ENCODE measurements at regions not wholly inside any gene's neighbourhood (a gene's known extent, or its start where the extent isn't known, plus 50 kb on each side); places are given as distances from the start of the nearest gene placed in this dataset.

DNA sequence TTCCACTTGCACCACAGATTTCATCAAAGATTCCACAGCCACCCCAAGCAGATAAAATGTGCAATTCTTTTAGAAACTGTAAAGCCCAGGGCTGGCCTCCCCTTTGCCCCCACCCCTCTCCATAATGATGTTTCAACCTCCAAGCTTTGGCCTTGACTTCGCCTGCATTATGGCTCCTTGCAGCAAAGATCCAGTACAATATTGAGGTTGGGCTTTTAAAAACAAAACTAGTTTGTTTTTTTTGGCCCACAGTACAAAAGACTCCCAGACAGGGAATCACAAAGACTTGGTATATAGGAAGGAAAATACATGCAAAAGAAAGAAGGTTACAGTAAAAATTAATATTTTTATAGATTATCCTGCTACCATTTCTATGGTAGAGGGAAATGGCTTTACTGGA is 356.5 kb upstream of the PTBP2 start:
- Histone ChIP-seq H3K79me2 (ENCODE audit: insufficient read depth, low read length) (no peaks in the 10 kb centered on the region), H3K4me2 (ENCODE audit: low read depth, low read length) (no peak overlapping the region), H4K20me1 (ENCODE audit: insufficient read depth, low read length) (no peaks in the 10 kb centered on the region), H3K36me3 (replicated peaks in 1 of 2; ENCODE audit: control insufficient read depth in 1 of 2, insufficient read depth in 2 of 2, low read length in 2 of 2) (no peaks in the 10 kb centered on the region), H3K4me3 (replicated peaks in 1 of 3; ENCODE audit: insufficient read depth in 1 of 3, low read depth in 2 of 3, low read length in 3 of 3) (no peak overlapping the region), H3K9ac (ENCODE audit: insufficient read depth, low read depth, low read length) (no peak overlapping the region), H3K27ac (ENCODE audit: extremely low read length, insufficient read depth, low read length) (no peak overlapping the region), H3K4me1 (ENCODE audit: insufficient read depth, low read length) (no peaks in the 10 kb centered on the region), H3K27me3 (ENCODE audit: control insufficient read depth in 1 of 2, insufficient read depth in 2 of 2, low read length in 2 of 2) (no peaks in the 10 kb centered on the region), H2AFZ (ENCODE audit: low read length) (no peak overlapping the region), H3K9me3 (ENCODE audit: low read length) (no peaks in the 10 kb centered on the region)
- intact Hi-C loops (cut with micrococcal nuclease; ENCODE audit: unreplicated experiment), result no loop called here
- WGBS (ENCODE audit: low lambda C conversion rate), result 6% methylated on average over 1 of the region's 1 CpG
- no peak for DNase-seq (ENCODE audit: low spot score)
- no peak for TF ChIP-seq ZIK1 (CRISPR knock-in tag; IDR thresholded peaks at IDR 0.05; ENCODE audit: borderline replicate concordance, low read depth)
- TF ChIP-seq ZNF143 (CRISPR knock-in tag; IDR thresholded peaks at IDR 0.05), result no peak
- TF ChIP-seq FOXJ3 (CRISPR knock-in tag; IDR thresholded peaks at IDR 0.05; ENCODE audit: borderline replicate concordance), result no peak
- POLR2A ChIA-PET, result no interaction called here
- no peak for FAIRE-seq
- in situ Hi-C loops (cut with HindIII; ENCODE audit: extremely low pct_ligation_motif_present, low pct_unique_long_range_greater_than_20kb), result no loop called here
- CTCF ChIA-PET (ENCODE audit: low intra/inter-chr PET ratio, low total read pairs), result no interaction called here
- ATAC-seq, result no peak
- BruUV-seq (replicated peaks), result no TSS peak

DNA sequence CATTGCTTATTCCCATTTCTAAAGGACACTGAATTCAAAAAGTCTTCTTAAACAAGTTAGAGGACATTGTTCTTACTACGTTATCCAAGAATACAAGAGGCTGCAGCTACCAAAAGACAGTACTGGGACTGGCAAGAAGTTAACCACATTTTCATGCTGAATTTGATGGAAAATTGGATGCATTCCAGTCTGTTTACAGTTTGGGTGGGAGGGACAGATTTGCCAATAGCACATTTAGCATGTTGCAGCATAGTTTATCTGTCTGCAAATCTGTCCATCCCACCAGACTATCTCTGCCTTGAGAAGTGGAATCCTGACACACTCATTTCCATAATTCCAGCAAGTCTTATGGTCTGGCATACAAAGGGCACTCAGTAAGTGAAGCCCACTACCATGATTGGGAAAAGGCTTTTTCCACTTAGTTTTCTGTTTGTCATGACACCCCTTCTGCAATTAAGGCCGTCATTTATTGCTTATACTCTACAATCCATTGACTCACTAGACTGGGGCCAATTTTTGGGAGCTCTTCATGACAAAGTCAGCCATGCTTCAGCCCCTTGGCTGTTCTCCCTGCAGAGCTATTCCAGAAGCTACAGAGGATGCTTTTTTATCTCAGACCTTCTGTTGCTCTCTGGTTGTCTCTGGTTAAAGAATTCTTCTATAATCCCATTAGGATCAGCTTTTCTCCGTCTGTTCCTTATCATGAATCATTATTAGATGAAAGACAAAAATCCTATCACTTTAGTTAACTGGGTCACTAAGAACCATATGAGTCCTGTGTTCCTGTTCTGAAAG is 355.8 kb upstream of the PTBP2 start:
- FAIRE-seq (no peak), DNase-seq (ENCODE audit: low spot score) (no peak), ATAC-seq (no peak)
- Histone ChIP-seq H3K9me3 (ENCODE audit: low read length) (no peaks in the 10 kb centered on the region), H3K4me3 (replicated peaks in 1 of 3; ENCODE audit: insufficient read depth in 1 of 3, low read depth in 2 of 3, low read length in 3 of 3) (no peak overlapping the region), H3K27ac (ENCODE audit: extremely low read length, insufficient read depth, low read length) (no peak overlapping the region), H4K20me1 (ENCODE audit: insufficient read depth, low read length) (no peaks in the 10 kb centered on the region), H3K27me3 (ENCODE audit: control insufficient read depth in 1 of 2, insufficient read depth in 2 of 2, low read length in 2 of 2) (no peaks in the 10 kb centered on the region), H3K4me1 (ENCODE audit: insufficient read depth, low read length) (no peaks in the 10 kb centered on the region), H3K9ac (ENCODE audit: insufficient read depth, low read depth, low read length) (no peak overlapping the region), H3K79me2 (ENCODE audit: insufficient read depth, low read length) (no peaks in the 10 kb centered on the region), H3K36me3 (replicated peaks in 1 of 2; ENCODE audit: control insufficient read depth in 1 of 2, insufficient read depth in 2 of 2, low read length in 2 of 2) (no peaks in the 10 kb centered on the region), H3K4me2 (ENCODE audit: low read depth, low read length) (no peak overlapping the region), H2AFZ (ENCODE audit: low read length) (no peak overlapping the region)
- ChIA-PET CTCF (ENCODE audit: low intra/inter-chr PET ratio, low total read pairs) (no interaction called here), POLR2A (no interaction called here)
- intact Hi-C loops (cut with micrococcal nuclease; ENCODE audit: unreplicated experiment) (no loop called here), in situ Hi-C loops (cut with HindIII; ENCODE audit: extremely low pct_ligation_motif_present, low pct_unique_long_range_greater_than_20kb) (no loop called here)
- WGBS (ENCODE audit: low lambda C conversion rate), result 2% methylated on average over 3 of the region's 3 CpGs
- no TSS peak for BruUV-seq (replicated peaks)
- TF ChIP-seq, protein P1, sequence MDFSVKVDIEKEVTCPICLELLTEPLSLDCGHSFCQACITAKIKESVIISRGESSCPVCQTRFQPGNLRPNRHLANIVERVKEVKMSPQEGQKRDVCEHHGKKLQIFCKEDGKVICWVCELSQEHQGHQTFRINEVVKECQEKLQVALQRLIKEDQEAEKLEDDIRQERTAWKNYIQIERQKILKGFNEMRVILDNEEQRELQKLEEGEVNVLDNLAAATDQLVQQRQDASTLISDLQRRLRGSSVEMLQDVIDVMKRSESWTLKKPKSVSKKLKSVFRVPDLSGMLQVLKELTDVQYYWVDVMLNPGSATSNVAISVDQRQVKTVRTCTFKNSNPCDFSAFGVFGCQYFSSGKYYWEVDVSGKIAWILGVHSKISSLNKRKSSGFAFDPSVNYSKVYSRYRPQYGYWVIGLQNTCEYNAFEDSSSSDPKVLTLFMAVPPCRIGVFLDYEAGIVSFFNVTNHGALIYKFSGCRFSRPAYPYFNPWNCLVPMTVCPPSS (IDR thresholded peaks at IDR 0.05), result no peak
- TF ChIP-seq, protein P2, sequence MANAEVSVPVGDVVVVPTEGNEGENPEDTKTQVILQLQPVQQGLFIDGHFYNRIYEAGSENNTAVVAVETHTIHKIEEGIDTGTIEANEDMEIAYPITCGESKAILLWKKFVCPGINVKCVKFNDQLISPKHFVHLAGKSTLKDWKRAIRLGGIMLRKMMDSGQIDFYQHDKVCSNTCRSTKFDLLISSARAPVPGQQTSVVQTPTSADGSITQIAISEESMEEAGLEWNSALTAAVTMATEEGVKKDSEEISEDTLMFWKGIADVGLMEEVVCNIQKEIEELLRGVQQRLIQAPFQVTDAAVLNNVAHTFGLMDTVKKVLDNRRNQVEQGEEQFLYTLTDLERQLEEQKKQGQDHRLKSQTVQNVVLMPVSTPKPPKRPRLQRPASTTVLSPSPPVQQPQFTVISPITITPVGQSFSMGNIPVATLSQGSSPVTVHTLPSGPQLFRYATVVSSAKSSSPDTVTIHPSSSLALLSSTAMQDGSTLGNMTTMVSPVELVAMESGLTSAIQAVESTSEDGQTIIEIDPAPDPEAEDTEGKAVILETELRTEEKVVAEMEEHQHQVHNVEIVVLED (CRISPR knock-in tag; IDR thresholded peaks at IDR 0.05; ENCODE audit: borderline replicate concordance), result no peak
- no peak for TF ChIP-seq ZNF282 (IDR thresholded peaks at IDR 0.05; ENCODE audit: partially characterized antibody)
- TF ChIP-seq HIVEP1 (CRISPR knock-in tag; IDR thresholded peaks at IDR 0.05), result no peak
- TF ChIP-seq IRF2 (CRISPR knock-in tag; IDR thresholded peaks at IDR 0.05), result no peak
- no peak for TF ChIP-seq CAMTA2 (CRISPR knock-in tag; IDR thresholded peaks at IDR 0.05; ENCODE audit: borderline replicate concordance)
- no peak for TF ChIP-seq ZNF484 (CRISPR knock-in tag; IDR thresholded peaks at IDR 0.05; ENCODE audit: borderline replicate concordance, low read depth)
- TF ChIP-seq ARID2 (CRISPR knock-in tag; IDR thresholded peaks at IDR 0.05; ENCODE audit: borderline replicate concordance), result no peak
- TF ChIP-seq, protein P3, sequence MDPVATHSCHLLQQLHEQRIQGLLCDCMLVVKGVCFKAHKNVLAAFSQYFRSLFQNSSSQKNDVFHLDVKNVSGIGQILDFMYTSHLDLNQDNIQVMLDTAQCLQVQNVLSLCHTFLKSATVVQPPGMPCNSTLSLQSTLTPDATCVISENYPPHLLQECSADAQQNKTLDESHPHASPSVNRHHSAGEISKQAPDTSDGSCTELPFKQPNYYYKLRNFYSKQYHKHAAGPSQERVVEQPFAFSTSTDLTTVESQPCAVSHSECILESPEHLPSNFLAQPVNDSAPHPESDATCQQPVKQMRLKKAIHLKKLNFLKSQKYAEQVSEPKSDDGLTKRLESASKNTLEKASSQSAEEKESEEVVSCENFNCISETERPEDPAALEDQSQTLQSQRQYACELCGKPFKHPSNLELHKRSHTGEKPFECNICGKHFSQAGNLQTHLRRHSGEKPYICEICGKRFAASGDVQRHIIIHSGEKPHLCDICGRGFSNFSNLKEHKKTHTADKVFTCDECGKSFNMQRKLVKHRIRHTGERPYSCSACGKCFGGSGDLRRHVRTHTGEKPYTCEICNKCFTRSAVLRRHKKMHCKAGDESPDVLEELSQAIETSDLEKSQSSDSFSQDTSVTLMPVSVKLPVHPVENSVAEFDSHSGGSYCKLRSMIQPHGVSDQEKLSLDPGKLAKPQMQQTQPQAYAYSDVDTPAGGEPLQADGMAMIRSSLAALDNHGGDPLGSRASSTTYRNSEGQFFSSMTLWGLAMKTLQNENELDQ (CRISPR knock-in tag; IDR thresholded peaks at IDR 0.05; ENCODE audit: borderline replicate concordance), result no peak
- TF ChIP-seq DR1 (CRISPR knock-in tag; IDR thresholded peaks at IDR 0.05), result no peak
- TF ChIP-seq PPARG (CRISPR knock-in tag; conservative IDR thresholded peaks at IDR 0.05), result no peak
